H1 (cell line): ENCODE measurements at regions not wholly inside any gene's neighbourhood (a gene's known extent, or its start where the extent isn't known, plus 50 kb on each side); places are given as distances from the start of the nearest gene placed in this dataset.

Experiments
- CTCF ChIA-PET: fragments of 300-600 bp; sonication (Branson Sonifier 250); formaldehyde crosslinking; loops from one replicate; lab custom pipeline; 2021; ENCODE audit not compliant: partially characterized antibody; lab: Charles Lee
- POLR2A ChIA-PET: fragments of 300-600 bp; sonication (Branson Sonifier 250); formaldehyde crosslinking; loops from one replicate; lab custom pipeline; 2021; ENCODE audit warnings: inconsistent platforms; ENCODE audit not compliant: partially characterized antibody; lab: Charles Lee
- DNase-seq, 2 experiments: peaks; one replicate each; pipeline versions ENCODE4 v3.0.0 to v3.0.0-alpha.2; 2010 to 2022; ENCODE audit warnings: low spot score in 2 of 2, low read depth in 1 of 2, mixed read lengths in 1 of 2
- FAIRE-seq: peaks from 2 replicates; lab custom pipeline; 2011; peaks lifted over from hg19 to GRCh38; lab: Jason Lieb, UNC
- H2AFZ ChIP-seq: 2 replicates; pipeline ENCODE4 v1.8.1; 2012; ENCODE audit warnings: low read length, inconsistent platforms
- H2AK5ac ChIP-seq: 2 replicates; pipeline ENCODE4 v1.6.1; 2013; ENCODE audit warnings: low read depth, low read length
- H2BK120ac ChIP-seq: replicated peaks from 2 replicates; pipeline ENCODE3; 2013; ENCODE audit warnings: low read depth, low read length, inconsistent platforms
- H2BK12ac ChIP-seq: 2 replicates; pipeline ENCODE4 v1.6.1; 2013; ENCODE audit warnings: low read depth, low read length
- H2BK15ac ChIP-seq: 2 replicates; pipeline ENCODE4 v1.6.1; 2013; ENCODE audit warnings: low read length
- H2BK20ac ChIP-seq: 2 replicates; pipeline ENCODE4 v1.6.1; 2013; ENCODE audit warnings: low read length
- H2BK5ac ChIP-seq: 2 replicates; pipeline ENCODE4 v1.6.1; 2013; ENCODE audit warnings: low read depth, low read length
- H3K14ac ChIP-seq: 2 replicates; pipeline ENCODE4 v1.6.1; 2013; ENCODE audit warnings: inconsistent platforms; ENCODE audit not compliant: insufficient read length
- H3K18ac ChIP-seq: 2 replicates; pipeline ENCODE4 v1.6.1; 2013; ENCODE audit warnings: low read length; ENCODE audit errors: extremely low read depth
- H3K23ac ChIP-seq: 2 replicates; pipeline ENCODE4 v1.6.1; 2013; ENCODE audit warnings: inconsistent platforms; ENCODE audit not compliant: insufficient read length
- H3K23me2 ChIP-seq: 2 replicates; pipeline ENCODE4 v1.6.1; 2013; ENCODE audit warnings: low read depth, low read length
- H3K27ac ChIP-seq: 2 replicates; pipeline ENCODE4 v1.6.1; 2011; ENCODE audit warnings: low read depth, low read length, inconsistent platforms
- H3K27me3 ChIP-seq, 4 experiments: replicated peaks in 1 of 4; 1 replicate in 1 of 4; 2 replicates in 3 of 4; pipeline versions ENCODE4 v1.6.1 to v1.8.1; 2011 to 2013; ENCODE audit warnings: low read length in 3 of 4, mild to moderate bottlenecking in 3 of 4, inconsistent platforms in 2 of 4, mixed read lengths in 2 of 4, moderate library complexity in 1 of 4; ENCODE audit not compliant: control insufficient read depth in 3 of 4, insufficient read depth in 3 of 4; ENCODE audit errors: extremely low read depth in 1 of 4
- H3K36me3 ChIP-seq, 4 experiments: 2 replicates each; pipeline versions ENCODE4 v1.6.1 to v1.8.1; 2011 to 2013; ENCODE audit warnings: mild to moderate bottlenecking in 4 of 4, low read length in 3 of 4, moderate library complexity in 2 of 4, control low read depth in 1 of 4, inconsistent platforms in 1 of 4; ENCODE audit not compliant: insufficient read depth in 4 of 4, control insufficient read depth in 2 of 4
- H3K4ac ChIP-seq: replicated peaks from 2 replicates; pipeline ENCODE3; 2013; ENCODE audit warnings: low read length, low read depth, mixed read lengths, inconsistent platforms; ENCODE audit not compliant: insufficient read length
- H3K4me1 ChIP-seq, 4 experiments: replicated peaks in 1 of 4; 1 replicate in 1 of 4; 2 replicates in 3 of 4; pipeline versions ENCODE4 v1.6.1 to v1.8.1; 2011 to 2013; ENCODE audit warnings: low read length in 3 of 4, inconsistent platforms in 2 of 4, mixed read lengths in 1 of 4; ENCODE audit not compliant: insufficient read depth in 4 of 4, control insufficient read depth in 3 of 4
- H3K4me2 ChIP-seq, 2 experiments: 2 replicates each; pipeline versions ENCODE4 v1.6.1 to v1.8.1; 2011 to 2013; ENCODE audit warnings: low read depth in 2 of 2, low read length in 2 of 2, control low read depth in 1 of 2, inconsistent platforms in 1 of 2, mild to moderate bottlenecking in 1 of 2; ENCODE audit not compliant: insufficient read depth in 1 of 2
- H3K4me3 ChIP-seq, 4 experiments: fragments of 200-600, 300-600 bp in 1 of 4; sonication (generic), shearing (Covaris generic), sonication (Bioruptor Twin) in 1 of 4; 2 replicates each; pipeline versions ENCODE4 v1.5.1 to v1.8.1; 2011 to 2016; ENCODE audit warnings: low read length in 4 of 4, low read depth in 3 of 4, control low read depth in 2 of 4, inconsistent platforms in 2 of 4, mild to moderate bottlenecking in 2 of 4, mixed read lengths in 1 of 4, moderate library complexity in 1 of 4; ENCODE audit not compliant: insufficient read depth in 2 of 4; ENCODE audit errors: extremely low read depth in 1 of 4
- H3K56ac ChIP-seq: replicated peaks from 2 replicates; pipeline ENCODE3; 2013; ENCODE audit warnings: low read depth, mild to moderate bottlenecking, mixed read lengths, low read length, inconsistent platforms; ENCODE audit not compliant: insufficient read length
- H3K79me1 ChIP-seq: 2 replicates; pipeline ENCODE4 v1.6.1; 2013; ENCODE audit warnings: low read depth, low read length, control low read depth
- H3K79me2 ChIP-seq, 2 experiments: 2 replicates each; pipeline versions ENCODE4 v1.6.1 to v1.8.1; 2012 to 2013; ENCODE audit warnings: low read length in 2 of 2, mild to moderate bottlenecking in 2 of 2, inconsistent platforms in 1 of 2; ENCODE audit not compliant: insufficient read depth in 2 of 2, control insufficient read depth in 1 of 2
- H3K9ac ChIP-seq, 4 experiments: replicated peaks in 1 of 4; 1 replicate in 1 of 4; 2 replicates in 3 of 4; pipeline versions ENCODE4 v1.6.1 to v1.8.1; 2011 to 2013; ENCODE audit warnings: low read depth in 3 of 4, low read length in 3 of 4, control low read depth in 2 of 4, mild to moderate bottlenecking in 2 of 4, moderate library complexity in 2 of 4, inconsistent platforms in 1 of 4; ENCODE audit errors: extremely low read depth in 1 of 4
- H3K9me3 ChIP-seq, 2 experiments: 2 replicates each; pipeline versions ENCODE4 v1.6.1 to v1.8.1; 2012 to 2013; ENCODE audit warnings: mild to moderate bottlenecking in 2 of 2, moderate library complexity in 2 of 2, control low read depth in 1 of 2, inconsistent platforms in 1 of 2, low read depth in 1 of 2, low read length in 1 of 2, mixed read lengths in 1 of 2; ENCODE audit not compliant: insufficient read depth in 2 of 2
- H4K20me1 ChIP-seq, 2 experiments: replicated peaks in 1 of 2; 2 replicates each; pipeline versions ENCODE3 to v1.8.1; 2011 to 2013; ENCODE audit warnings: inconsistent platforms in 2 of 2, low read length in 2 of 2, mild to moderate bottlenecking in 1 of 2; ENCODE audit not compliant: insufficient read depth in 2 of 2, control insufficient read depth in 1 of 2
- H4K5ac ChIP-seq: 2 replicates; pipeline ENCODE4 v1.6.1; 2013; ENCODE audit warnings: low read length, low read depth, mixed read lengths, inconsistent platforms; ENCODE audit not compliant: insufficient read length
- H4K8ac ChIP-seq: 2 replicates; pipeline ENCODE4 v1.8.0; 2013; ENCODE audit warnings: mild to moderate bottlenecking, moderate library complexity, low read length, inconsistent platforms; ENCODE audit not compliant: insufficient read depth; ENCODE audit errors: extremely low read depth
- H4K91ac ChIP-seq: replicated peaks from 2 replicates; pipeline ENCODE3; 2013; ENCODE audit warnings: low read length, mixed read lengths, inconsistent platforms; ENCODE audit not compliant: insufficient read length
- BACH1 ChIP-seq: IDR thresholded peaks from 2 replicates; pipeline ENCODE4 v1.6.1; 2012; ENCODE audit warnings: low read length, improper control_type of control experiment
- BRCA1 ChIP-seq: IDR thresholded peaks from 2 replicates; pipeline ENCODE4 v1.6.1; 2012; ENCODE audit warnings: low read depth, low read length, improper control_type of control experiment
- CHD1 ChIP-seq: IDR thresholded peaks from 2 replicates; pipeline ENCODE4 v1.6.1; 2012; ENCODE audit warnings: low read depth, low read length, improper control_type of control experiment
- EGR1 ChIP-seq: IDR thresholded peaks from 2 replicates; pipeline ENCODE4 v1.6.1; 2011; ENCODE audit warnings: low read depth, low read length, borderline replicate concordance
- EP300 ChIP-seq, 2 experiments: IDR thresholded peaks; 1 replicate in 1 of 2; 2 replicates in 1 of 2; pipeline ENCODE4 v1.6.1; 2011 to 2012; ENCODE audit warnings: low read depth in 2 of 2, low read length in 2 of 2, mild to moderate bottlenecking in 2 of 2, borderline replicate concordance in 1 of 2, inconsistent platforms in 1 of 2, moderate library complexity in 1 of 2
- HDAC6 ChIP-seq: IDR thresholded peaks from one replicate; pipeline ENCODE4 v1.7.1; 2012; ENCODE audit warnings: low read depth, mild to moderate bottlenecking, inconsistent platforms, low read length, moderate library complexity
- JUN ChIP-seq: IDR thresholded peaks from 2 replicates; pipeline ENCODE4 v1.6.1; 2011; ENCODE audit warnings: low read depth, mild to moderate bottlenecking, improper control_type of control experiment, low read length
- RBBP5 ChIP-seq: IDR thresholded peaks from 2 replicates; pipeline ENCODE4 v1.7.1; 2012; ENCODE audit warnings: low read depth, mild to moderate bottlenecking, inconsistent platforms, low read length, moderate library complexity, borderline replicate concordance
- SIRT6 ChIP-seq: IDR thresholded peaks from one replicate; pipeline ENCODE4 v1.7.1; 2012; ENCODE audit warnings: low read length, inconsistent platforms
- SP4 ChIP-seq: IDR thresholded peaks from 2 replicates; pipeline ENCODE4 v1.6.1; 2012; ENCODE audit warnings: low read length, inconsistent platforms
- SRF ChIP-seq: IDR thresholded peaks from 2 replicates; pipeline ENCODE4 v1.6.1; 2011; ENCODE audit warnings: mild to moderate bottlenecking, low read depth, low read length, moderate library complexity
- SUZ12 ChIP-seq: fragments of 200-600 bp; sonication (generic); IDR thresholded peaks from 2 replicates; pipeline ENCODE4 v1.6.1; 2012; ENCODE audit warnings: mild to moderate bottlenecking, inconsistent platforms, low read length, moderate library complexity, mixed read lengths
- WGBS, 2 experiments: shearing (Covaris generic) in 1 of 2; methylation state at CpG; one replicate each; pipeline versions ENCODE4 v1.1.6 to v1.1.7; 2013 to 2015; ENCODE audit warnings: low lambda C conversion rate in 2 of 2, mixed read lengths in 2 of 2, inconsistent platforms in 1 of 2, low coverage in 1 of 2, missing lambda C conversion rate in 1 of 2; ENCODE audit not compliant: insufficient replicate concordance in 2 of 2, insufficient coverage in 1 of 2, insufficient read length in 1 of 2; ENCODE audit errors: extremely low coverage in 1 of 2, missing lambda C conversion rate in 1 of 2; 5-methylcytosine and 5-hydroxymethylcytosine counted together
- TF ChIP-seq, protein P1 (sequence below): IDR thresholded peaks from 2 replicates; pipeline ENCODE4 v1.6.1; 2012; ENCODE audit warnings: inconsistent platforms

DNA sequence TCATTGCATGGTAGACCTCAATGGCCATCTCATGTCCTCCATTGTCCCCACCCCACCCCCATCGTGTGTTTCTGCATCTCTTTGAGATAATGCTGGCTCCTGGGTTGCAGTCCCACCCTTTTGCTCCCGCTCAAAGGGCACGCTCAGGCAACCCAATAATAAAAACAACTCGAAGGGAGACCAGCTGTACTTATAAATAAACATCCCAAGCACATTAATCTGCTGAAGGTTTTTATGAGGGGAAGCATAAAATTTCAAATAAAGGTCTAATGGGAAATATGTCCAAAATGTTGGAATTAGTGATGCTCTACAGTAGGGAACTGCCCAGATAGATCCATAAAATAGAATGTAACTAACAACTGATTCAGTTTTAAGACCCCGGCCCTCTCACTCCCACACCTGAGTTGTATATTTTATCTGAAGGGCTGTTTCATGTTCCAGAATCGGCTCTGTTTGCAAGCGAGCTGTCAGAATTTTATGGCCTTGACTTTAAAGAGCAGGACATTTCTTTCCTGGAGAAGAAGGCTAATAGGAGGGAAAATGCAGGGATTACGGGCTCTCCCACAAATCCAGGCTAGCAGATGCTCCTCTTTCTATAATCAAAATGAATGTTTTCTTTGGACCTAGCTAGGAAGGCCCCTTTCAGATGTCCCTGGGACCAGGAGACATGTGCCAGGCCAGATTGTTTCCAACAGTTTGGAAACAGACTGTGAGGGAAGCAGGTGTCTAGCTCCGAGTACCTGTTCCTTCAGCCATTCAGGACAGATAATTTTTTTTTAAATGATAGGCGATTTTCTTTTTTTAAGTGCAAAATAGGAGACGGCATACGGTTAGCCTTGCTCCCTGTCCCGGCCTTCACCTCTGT is 103.7 kb downstream of the APOB start:
- Histone ChIP-seq H4K5ac (no peak overlapping the region), H3K36me3 (no peaks in the 10 kb centered on the region), H2BK120ac (no peak overlapping the region), H3K27ac (no peak overlapping the region), H3K4ac (no peak overlapping the region), H3K23ac (no peak overlapping the region), H4K20me1 (no peaks in the 10 kb centered on the region), H3K4me2 (no peak overlapping the region), H3K9me3 (no peaks in the 10 kb centered on the region), H4K91ac (no peak overlapping the region), H3K4me3 (no peak overlapping the region), H2BK20ac (no peak overlapping the region), H2BK5ac (no peak overlapping the region), H3K9ac (no peak overlapping the region), H3K23me2 (no peaks in the 10 kb centered on the region), H3K79me1 (no peaks in the 10 kb centered on the region), H2BK15ac (no peak overlapping the region), H4K8ac (no peak overlapping the region), H2BK12ac (no peak overlapping the region), H2AK5ac (no peak overlapping the region), H2AFZ (no peak overlapping the region), H3K18ac (no peak overlapping the region), H3K14ac (no peak overlapping the region), H3K4me1 (no peaks in the 10 kb centered on the region; a peak in 2 of 7 replicates), H3K79me2 (no peaks in the 10 kb centered on the region), H3K27me3 (no peaks in the 10 kb centered on the region), H3K56ac (no peak overlapping the region)
- 84% methylated on average over 13 of the region's 13 CpGs; no CpG with 5 or more reads in 1 of the 2 experiments for WGBS, 2 experiments
- no peak for DNase-seq
- ChIA-PET CTCF (interaction anchor here (1.0 to 1.5 kb wide), 2 partner anchors 17 to 22 kb away, joined by 3 to 5 read pairs; no protein-coding TSS in a partner anchor), POLR2A (no interaction called here)
- no peak for FAIRE-seq
- TF ChIP-seq HDAC6 (no peak), SUZ12 (no peak), EP300 (IDR thresholded peaks at IDR 0.05; ENCODE audit: borderline replicate concordance in 1 of 2, low read depth in 2 of 2, low read length in 2 of 2) (no peak), RBBP5 (no peak), BACH1 (no peak), SIRT6 (no peak), JUN (no peak), EGR1 (no peak), BRCA1 (no peak), SRF (no peak), CHD1 (no peak), SP4 (no peak)
- TF ChIP-seq, protein P1, sequence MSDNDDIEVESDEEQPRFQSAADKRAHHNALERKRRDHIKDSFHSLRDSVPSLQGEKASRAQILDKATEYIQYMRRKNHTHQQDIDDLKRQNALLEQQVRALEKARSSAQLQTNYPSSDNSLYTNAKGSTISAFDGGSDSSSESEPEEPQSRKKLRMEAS = no peak
